ENCODE measurements at regions not wholly inside any gene's neighbourhood (a gene's known extent, or its start where the extent isn't known, plus 50 kb on each side); places are given as distances from the start of the nearest gene placed in this dataset.

DNA sequence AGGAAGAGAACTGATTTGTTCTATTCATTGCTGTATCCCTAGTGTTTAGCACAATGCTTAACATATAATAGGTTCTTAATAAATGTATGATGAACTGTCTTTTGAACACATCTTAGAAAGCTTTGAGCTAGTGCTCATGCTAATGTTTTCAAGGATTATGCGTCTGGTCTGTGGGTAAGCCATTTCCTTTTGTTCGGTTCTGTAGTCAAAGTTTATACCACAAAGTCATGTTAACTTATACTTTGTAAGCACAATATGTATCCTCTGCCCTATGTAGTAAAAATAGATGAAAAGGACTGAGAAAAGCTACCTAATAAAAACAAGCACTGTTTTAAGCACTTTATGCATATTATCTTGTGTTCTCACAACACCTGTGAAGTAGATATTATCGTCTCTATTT lies 301.9 kb downstream of the GLUD2 start:
- no peak for TF ChIP-seq POLR2A (IDR thresholded peaks at IDR 0.05)
- TF ChIP-seq, protein P1, sequence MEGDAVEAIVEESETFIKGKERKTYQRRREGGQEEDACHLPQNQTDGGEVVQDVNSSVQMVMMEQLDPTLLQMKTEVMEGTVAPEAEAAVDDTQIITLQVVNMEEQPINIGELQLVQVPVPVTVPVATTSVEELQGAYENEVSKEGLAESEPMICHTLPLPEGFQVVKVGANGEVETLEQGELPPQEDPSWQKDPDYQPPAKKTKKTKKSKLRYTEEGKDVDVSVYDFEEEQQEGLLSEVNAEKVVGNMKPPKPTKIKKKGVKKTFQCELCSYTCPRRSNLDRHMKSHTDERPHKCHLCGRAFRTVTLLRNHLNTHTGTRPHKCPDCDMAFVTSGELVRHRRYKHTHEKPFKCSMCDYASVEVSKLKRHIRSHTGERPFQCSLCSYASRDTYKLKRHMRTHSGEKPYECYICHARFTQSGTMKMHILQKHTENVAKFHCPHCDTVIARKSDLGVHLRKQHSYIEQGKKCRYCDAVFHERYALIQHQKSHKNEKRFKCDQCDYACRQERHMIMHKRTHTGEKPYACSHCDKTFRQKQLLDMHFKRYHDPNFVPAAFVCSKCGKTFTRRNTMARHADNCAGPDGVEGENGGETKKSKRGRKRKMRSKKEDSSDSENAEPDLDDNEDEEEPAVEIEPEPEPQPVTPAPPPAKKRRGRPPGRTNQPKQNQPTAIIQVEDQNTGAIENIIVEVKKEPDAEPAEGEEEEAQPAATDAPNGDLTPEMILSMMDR (IDR thresholded peaks at IDR 0.05): no peak
